ENCODE measurements at regions not wholly inside any gene's neighbourhood (a gene's known extent, or its start where the extent isn't known, plus 50 kb on each side); places are given as distances from the start of the nearest gene placed in this dataset.

- TF ChIP-seq CTCF (IDR thresholded peaks at IDR 0.05 in 2 of 3, conservative IDR thresholded peaks at IDR 0.05 in 1 of 3; ENCODE audit: insufficient read depth in 2 of 3, low read depth in 1 of 3, low read length in 3 of 3) (no peak), RERE (CRISPR knock-in tag; IDR thresholded peaks at IDR 0.05; ENCODE audit: borderline replicate concordance) (no peak), USF1 (CRISPR knock-in tag; IDR thresholded peaks at IDR 0.05) (no peak), EP300 (IDR thresholded peaks at IDR 0.05; ENCODE audit: low read length) (no peak), NFIX (CRISPR knock-in tag; IDR thresholded peaks at IDR 0.05; ENCODE audit: low read depth) (no peak), KLF16 (IDR thresholded peaks at IDR 0.05) (no peak)
These were observed 1556.2 kb upstream of the GBE1 start for GRCh38 chr3:83317605-83318004.

Data from K562 (cell line).